Mesenteric fat pad (tissue), 1 donor: ENCODE measurements at regions not wholly inside any gene's neighbourhood (a gene's known extent, or its start where the extent isn't known, plus 50 kb on each side); places are given as distances from the start of the nearest gene placed in this dataset.

ENCODE experiments used
- DNase-seq: peaks from one replicate; pipeline ENCODE4 v3.0.0-alpha.2; 2020; ENCODE audit warnings: low spot score
- donor health status: DM: yes; HTN: yes; CAD: no.

DNA sequence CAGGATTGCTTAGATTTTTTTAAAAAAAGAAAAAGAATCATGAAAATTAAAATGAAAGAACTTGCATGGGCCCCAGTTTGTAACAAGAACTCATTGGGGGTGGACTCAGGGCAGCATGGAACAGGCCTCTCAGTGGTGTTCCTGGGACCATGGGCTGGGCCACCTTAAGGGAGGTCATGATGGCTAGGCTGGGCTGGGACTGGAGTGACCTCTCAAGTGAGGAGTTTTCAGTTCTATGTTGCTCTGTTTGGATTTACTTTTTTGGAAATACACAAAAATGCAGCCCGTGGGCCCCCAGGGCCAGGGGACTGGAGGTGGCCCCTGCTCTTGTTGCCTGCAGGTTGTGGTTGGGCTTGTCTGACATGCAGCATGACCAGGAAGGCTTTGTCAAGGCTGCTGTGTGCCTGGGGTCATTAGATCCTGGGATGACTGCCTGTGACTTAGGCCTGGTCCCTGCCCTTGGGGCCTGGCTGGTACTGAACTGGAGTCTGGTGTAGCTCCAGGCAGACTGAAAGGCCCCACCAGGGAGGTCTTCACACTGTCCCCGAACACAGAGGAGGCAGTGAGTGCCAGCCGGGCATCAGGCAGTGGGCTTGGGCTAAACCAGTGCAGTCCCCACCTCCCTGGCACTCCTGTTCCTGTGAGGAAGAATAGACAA is 115.6 kb downstream of the GLI2 start:
- no peak for DNase-seq

DNA sequence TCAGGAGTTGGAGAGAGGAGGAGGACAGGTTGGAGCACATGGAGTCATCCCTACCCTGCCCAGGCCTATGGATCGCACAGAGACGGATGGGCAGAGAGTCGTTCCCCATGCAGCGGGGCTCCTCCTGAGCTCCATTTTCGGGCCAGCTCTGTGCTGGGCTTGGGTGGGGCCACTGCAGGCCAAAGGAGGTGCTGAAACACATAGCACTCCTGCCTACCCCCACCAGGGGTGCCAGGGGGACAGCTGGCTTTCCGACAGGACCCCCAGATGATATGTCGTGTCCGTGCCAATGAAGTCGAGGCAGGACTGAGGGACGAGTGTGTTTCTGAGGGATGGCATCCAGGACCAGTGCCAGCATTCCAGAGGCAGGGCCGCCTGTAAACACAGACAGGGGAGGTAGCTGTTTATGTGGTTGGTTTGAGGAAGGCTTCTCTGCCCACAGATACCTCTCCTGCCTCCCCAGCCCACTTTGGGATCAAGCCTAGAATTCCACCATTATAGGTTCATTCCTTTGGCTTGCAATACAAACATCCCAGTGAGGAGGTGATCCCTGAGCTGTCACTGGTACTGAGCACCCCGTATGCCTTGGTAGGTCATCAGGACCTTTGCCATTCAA is 116.6 kb downstream of the GLI2 start:
- DNase-seq, result no peak

DNA sequence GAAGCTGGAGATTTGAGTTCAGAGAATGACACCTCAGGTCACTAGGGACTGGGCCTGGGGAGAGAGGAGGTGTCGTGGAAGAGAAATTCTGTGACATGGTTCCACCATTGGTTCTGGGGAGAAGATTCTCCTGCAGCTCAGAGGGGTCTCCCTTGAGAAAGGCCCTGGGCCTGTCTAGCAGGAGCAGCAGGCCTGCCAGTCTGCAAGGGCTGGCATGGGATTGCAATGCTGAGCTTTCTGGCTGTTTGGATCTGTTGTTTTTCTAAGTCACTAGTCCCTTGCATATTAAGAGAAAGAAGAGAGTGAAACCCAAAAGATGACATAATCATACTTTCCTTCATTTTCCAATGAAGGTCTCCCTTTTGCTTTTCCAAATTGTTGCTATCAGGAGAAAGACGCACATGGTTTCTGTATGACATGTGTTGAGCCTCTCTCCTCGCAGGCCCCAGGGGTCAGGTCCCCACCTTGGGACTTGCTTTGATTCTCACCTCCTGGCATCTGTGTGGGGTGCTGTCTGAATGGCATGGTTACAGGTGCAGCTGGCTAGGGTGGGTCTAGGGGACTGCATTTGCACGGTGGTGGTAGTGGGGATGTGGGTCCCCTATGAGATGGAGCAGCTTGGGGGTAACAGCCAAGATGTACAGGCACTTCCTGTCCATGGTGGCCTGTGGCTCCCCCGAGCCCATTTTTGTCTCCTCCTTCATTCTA is 117.8 kb downstream of the GLI2 start:
- peak; percentile 55 for DNase-seq

DNA sequence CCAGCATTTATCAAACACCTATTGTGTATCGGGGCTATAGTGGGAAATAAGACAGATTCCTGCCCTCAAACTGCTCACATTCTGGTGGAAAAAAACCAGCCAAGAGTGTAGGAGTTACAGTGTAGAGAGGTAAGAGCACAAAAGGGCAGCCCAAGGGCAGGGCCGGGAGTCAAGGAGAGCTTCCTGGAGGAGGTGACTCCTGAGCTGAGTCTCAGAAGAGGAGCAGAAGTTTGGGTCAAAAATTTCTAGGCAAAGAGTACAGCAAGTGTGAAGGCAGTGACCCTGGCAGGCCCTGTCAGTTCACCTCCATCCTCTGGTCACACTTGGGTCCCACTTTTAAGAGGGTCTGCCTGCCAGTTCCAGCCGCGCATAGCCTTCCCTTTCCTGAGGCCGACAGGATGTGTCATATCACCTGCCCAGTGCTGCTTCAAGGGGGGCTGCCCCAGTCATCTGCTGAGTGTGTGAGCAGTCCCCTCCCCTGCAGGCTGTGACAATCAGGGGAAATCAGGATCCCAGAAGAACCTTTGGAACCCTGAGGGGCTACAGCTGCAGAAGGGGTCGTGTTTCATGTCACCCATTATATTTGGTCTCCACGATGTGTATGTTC is 118.4 kb downstream of the GLI2 start:
- peak; percentile 67 for DNase-seq

- DNase-seq, result peak; percentile 79
Measured at GRCh38 chr2:120854766-120855530, 119.3 kb downstream of the GLI2 start.

DNA sequence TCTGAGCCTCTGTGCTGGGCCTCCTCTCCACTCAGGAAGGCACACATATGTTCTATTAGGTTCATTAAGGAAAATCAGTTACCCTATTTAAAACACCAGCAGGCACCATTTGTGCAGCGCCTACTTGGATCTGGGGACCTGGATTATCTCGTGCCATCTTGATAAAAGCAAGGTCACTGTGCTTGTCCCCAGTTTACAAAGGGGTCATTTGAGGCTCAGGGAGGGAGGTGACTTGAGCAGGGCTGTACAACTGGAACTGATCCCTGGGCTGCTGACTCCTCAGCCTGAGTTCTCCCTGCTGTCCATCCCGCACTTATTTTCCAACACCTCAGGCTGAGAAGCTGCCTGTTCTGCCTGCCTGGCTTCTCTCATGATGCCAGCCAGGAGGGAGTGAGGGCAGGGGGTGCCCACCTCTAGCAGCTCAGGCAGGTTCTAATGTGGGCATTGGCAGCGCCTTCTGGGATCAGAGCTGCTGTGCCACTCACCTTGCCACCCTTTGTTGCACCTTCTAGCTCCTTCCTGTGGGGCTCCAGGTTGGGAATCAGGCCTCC is 120.3 kb downstream of the GLI2 start:
- DNase-seq, result peak; percentile 77

DNA sequence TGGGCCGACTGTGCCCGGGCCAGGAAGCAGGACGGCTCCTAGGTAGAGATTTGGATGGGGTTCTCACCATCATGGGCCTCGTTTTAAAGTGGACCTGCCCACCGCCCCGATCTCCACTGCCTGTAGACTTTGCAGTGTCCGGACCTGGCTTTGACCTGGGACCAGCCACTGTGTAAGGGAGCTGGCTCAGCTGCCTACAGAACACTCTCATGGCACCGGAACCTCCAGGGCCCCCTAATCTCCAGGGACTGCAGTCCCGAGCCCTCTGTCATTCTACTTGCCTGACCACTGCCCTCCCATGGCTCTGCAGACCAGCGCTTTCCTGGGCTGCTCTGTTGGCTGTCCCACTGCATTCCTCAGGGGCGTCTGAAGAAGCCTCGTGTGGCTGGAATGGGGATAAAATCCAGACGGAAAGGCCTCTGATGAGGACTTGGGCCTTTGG is 120.8 kb downstream of the GLI2 start:
- DNase-seq, result no peak

- DNase-seq, result peak; percentile 24
Measured at GRCh38 chr2:120857422-120857821, 121.8 kb downstream of the GLI2 start.

DNA sequence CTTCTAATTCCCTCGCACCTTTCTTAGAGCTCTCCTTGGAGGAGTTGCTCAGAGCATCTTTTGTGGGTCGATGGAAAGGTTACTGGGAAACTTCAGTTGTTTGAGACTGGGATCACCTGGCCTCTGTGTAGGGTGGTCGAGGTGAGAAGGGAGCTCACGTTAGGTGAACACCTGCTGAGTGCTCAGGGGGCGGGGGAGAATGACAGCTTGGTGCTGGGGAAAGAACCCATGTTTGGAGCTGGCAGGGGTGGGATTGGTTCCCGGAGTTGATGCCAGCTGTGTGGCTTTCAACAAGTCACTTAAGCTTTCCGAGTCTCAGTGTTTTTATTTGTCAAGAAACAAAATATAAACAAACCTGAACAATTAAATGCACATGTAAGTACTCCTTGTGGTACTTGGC is 122.3 kb downstream of the GLI2 start:
- peak; percentile 77 for DNase-seq

- DNase-seq, result peak; percentile 68
Measured at GRCh38 chr2:120858361-120859106, 122.9 kb downstream of the GLI2 start.

- DNase-seq, result no peak
Measured at GRCh38 chr2:120859128-120859527, 123.5 kb downstream of the GLI2 start.

DNA sequence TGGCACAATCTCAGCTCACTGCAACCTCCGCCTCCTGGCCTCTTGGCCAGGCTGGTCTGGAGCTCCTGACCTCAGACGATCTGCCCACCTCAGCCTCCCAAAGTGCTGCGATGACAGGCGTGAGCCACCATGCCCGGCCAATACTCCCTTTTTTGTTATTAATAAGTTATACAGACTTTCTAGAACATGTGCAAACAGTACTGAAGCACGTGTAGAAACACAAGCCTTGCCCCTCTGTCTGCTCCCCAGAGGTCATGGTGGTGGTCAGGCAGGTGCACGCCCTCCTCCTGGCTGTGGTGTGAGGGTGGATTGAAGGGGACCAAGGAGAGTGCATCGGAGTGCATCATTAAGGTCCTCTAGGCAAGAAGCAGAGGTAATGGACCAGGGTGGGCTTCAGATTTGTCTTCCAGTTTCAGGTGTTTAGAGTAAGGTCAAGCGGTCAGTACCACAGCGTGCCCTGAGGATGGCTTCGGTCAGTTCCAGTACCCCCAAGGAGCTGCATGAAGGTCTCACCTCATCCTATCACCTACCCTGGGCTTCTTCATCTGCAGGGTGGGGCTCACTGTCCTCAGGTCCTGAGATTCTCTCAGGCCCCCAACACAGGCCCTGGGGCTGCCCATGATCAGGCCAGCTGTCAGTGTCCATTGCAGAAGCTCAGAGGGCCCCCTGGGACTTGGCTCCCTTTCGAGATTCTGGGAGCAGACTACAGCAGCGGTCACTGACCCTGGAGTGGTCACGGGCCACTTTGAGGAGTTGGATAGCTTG is 124.3 kb downstream of the GLI2 start:
- DNase-seq, result peak; percentile 67

DNA sequence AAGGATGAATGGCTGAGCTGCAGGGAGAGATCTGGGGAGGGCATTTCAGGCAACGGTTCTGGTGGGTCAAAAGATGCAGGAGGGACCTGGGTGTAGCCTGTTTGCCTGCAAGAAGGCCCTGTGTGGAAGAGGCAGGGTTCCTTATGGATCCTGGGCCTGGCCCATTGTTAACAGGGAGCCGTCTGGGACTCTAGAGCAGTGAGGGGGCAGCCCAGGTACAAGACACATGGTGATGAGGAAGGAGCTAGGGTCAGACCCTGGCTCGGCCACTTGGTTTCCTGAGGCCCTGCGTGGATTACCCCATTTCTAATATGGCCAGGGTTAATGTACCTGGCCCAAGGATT is 124.9 kb downstream of the GLI2 start:
- DNase-seq, result no peak

GRCh38 chr2:120861191-120861575 is 125.5 kb downstream of the GLI2 start:
- DNase-seq, result no peak

- DNase-seq, result peak; percentile 82
Measured at GRCh38 chr2:120861576-120862191, 126.0 kb downstream of the GLI2 start.

DNA sequence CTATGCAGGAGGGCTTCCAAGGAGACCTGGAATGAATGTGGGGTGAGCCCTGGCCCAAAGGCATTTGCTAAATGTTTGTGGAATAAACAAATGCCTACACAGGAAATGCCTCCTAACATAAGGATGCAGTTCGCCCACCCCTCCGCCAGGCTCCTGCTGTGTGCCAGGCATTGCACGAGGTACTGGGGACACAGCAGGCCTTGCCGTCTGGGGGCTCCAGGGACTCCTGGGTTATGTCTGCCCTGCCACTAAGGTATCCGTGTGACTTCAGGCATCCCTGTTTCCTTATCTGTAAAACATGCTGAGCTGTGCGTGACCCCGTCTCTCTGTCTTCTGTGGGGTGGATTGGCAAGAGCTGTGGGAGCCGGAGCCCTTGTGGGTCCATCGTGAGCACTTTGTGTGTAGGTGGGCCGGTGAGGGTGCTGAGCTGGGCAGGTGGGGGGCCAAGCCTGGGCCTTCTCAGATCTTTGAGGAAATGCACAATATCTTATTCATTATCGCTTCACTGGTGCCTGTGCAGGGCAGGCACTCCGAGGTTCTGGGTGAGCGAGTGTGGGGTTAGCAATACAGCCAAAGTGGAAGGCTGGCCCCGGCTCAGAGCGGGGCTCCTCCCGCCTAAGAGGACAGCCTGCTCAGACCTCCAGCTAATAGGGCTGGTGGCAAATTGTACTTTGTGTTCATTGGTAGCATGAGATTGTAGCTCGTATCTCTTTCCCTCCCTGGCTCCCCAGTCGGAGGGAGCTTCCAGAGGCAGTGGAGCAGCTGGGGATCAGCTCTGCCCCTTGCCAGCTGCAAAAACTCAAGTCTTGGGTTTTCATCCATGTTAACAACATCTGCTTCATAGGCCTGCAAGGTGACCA is 126.8 kb downstream of the GLI2 start:
- DNase-seq, result peak; percentile 82

GRCh38 chr2:120863146-120863545 is 127.5 kb downstream of the GLI2 start:
- no peak for DNase-seq

- no peak for DNase-seq
Measured at GRCh38 chr2:120863661-120864320, 128.1 kb downstream of the GLI2 start.
